Activated CD8-positive, alpha-beta memory T cell treated with anti-CD3 and anti-CD28 coated beads, Interleukin-2, amount 50 U/mL, for 1 hour (primary cell): ENCODE measurements at regions not wholly inside any gene's neighbourhood (a gene's known extent, or its start where the extent isn't known, plus 50 kb on each side); places are given as distances from the start of the nearest gene placed in this dataset.

ENCODE experiments used
- DNase-seq: peaks from one replicate; pipeline ENCODE4 v3.0.0-alpha.2; 2020; ENCODE audit errors: extremely low read depth

- no peak for DNase-seq
These were observed 80.2 kb downstream of the C6orf118 start for GRCh38 chr6:165229216-165229615.

DNA sequence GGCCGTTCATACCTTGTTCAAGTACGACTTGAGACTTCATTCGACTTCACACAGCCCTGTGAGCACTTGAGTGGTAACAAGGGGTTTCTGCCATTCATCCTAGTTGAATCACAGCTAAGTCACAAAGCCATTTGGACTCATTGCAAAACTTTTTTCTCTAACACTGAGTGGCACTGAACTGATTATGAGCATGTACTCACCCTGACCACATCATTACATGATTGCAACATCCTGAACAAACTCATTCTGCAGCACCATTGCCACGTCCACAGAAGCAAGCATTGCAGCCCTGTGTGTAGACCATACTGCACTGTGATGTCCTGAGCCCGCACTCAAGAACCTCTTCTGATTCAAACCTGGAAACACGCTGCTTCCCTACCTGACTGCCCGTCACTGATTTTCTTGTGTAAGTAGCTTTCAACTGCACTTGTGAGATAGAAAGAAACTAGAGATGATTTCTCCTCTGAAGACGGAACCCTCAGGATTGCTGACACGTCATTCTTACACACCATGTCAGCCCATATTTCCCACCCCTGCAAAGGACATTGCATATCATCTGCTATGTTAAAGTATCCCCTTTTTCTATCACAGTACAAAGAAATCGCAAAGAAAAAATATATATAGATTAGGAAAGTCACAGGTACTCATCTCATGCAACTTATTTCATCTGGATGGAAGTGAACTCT lies 81.6 kb downstream of the C6orf118 start:
- DNase-seq, result no peak

DNA sequence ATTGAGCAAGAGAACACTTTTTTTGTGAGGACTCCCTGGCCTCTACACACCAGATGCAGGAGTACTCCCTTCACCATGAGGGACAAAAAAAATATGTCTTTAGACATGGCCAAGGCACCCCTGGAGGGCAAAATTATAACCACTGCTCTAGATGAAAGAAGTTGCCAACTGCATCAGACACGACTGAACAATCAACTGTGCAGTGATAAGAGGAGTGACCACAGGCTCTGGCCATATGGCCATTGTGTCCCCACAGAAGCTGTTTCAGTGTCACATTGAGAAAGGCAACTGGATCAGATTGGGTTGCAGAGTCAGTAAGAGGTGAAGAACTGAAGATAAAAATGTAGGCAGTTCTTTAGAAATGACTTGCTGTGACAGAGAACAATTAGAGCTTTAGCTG lies 85.7 kb downstream of the C6orf118 start:
- DNase-seq, result no peak

GRCh38 chr6:165223101-165223500 lies 86.3 kb downstream of the C6orf118 start:
- DNase-seq, result no peak

- DNase-seq, result no peak
These were observed 86.9 kb downstream of the C6orf118 start for GRCh38 chr6:165222315-165223025.

- no peak for DNase-seq
These were observed 89.4 kb downstream of the C6orf118 start for GRCh38 chr6:165220045-165220444.

GRCh38 chr6:165219629-165220028 lies 89.8 kb downstream of the C6orf118 start:
- no peak for DNase-seq

DNA sequence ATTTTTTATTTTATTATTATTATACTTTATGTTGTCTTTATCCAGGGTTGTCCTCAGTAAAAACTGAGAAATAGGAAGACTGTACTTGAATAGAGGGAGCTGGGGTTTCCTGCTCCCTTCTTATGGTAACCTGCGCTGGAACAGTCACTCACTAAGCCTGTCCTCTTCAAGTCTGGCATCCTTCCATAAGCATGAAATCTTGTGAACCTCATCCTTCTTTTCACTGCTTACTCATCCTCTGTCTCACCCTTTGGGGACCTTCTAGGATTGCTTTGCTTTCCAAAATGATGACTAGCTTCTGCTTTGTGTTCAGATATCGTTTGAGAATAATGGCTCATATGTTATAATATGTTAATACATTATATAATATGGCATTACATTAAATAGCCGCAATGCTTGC lies 90.6 kb downstream of the C6orf118 start:
- DNase-seq, result no peak

- DNase-seq, result no peak
These were observed 102.6 kb downstream of the C6orf118 start for GRCh38 chr6:165206798-165207197.

DNA sequence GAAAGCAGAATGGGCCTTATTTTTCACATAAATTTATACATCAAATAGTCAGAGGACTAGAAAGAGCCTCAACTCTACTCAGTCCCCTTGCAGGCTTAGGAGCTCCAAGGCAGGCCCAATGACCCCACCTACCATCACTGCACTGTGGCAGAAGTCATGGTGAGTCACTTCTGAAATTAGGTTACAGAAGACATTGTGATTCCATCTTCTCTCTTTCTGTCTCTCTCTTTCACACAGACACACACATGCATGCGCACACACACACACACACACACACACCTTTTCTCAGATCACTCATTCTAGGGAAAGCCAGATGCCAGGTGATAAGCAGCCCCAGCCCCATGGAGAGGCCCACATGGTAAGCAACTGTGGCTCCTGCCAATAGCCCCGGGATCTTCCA lies 103.8 kb downstream of the C6orf118 start:
- DNase-seq, result no peak

DNA sequence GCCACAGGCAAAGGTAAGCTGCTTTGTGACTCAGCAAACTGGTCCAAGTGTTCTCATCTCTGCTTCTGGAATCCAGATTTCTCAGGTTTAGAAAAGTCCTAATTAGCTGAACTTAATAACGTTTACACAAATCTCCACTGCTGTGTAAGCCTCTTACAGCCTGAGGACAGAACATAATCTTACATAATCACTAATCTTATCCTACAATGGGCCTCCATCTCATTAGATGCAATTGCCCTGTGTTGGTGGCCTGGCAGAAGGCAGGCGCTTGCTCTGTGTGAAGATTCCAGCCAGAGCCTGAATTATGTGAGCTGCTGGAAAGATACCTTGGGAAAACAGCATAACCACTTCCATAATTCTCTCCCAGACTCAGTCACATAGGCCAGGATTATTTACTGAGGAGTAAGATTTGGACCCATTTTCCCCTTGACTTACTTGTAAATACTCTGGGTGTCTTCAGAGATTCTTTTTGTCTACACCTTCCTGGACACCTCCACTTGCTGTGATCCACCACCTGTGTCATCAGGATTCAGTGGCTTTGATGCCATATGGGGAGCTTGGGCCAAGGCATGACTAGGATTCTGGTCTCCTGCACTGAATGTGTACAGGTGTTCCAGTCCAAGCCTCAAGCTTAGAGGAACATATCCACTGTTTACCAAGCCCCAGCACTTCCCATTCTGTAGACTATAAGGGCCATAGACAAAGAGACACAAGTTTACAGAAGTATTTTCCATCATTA lies 104.4 kb downstream of the C6orf118 start:
- DNase-seq, result no peak

GRCh38 chr6:165200178-165200577 lies 109.2 kb downstream of the C6orf118 start:
- no peak for DNase-seq

DNA sequence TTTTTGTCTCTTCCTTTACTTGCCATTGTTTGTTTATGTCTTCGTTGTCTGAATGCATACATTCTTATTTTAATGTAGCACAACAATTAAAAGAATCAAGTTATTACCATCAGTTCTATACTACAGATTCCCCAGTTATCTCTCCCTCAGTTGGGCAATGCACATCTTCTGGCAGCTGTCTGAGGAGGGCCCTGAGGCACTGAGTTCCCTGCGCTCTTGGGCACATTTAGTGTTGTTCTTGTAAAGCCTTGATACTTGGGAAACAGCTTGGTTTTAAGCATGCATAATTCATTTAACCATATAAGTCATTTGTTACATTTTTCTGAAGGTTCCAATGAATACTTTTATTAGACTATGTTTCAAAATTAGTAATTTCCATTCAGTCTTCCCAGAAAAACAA lies 117.9 kb downstream of the C6orf118 start:
- no peak for DNase-seq

DNA sequence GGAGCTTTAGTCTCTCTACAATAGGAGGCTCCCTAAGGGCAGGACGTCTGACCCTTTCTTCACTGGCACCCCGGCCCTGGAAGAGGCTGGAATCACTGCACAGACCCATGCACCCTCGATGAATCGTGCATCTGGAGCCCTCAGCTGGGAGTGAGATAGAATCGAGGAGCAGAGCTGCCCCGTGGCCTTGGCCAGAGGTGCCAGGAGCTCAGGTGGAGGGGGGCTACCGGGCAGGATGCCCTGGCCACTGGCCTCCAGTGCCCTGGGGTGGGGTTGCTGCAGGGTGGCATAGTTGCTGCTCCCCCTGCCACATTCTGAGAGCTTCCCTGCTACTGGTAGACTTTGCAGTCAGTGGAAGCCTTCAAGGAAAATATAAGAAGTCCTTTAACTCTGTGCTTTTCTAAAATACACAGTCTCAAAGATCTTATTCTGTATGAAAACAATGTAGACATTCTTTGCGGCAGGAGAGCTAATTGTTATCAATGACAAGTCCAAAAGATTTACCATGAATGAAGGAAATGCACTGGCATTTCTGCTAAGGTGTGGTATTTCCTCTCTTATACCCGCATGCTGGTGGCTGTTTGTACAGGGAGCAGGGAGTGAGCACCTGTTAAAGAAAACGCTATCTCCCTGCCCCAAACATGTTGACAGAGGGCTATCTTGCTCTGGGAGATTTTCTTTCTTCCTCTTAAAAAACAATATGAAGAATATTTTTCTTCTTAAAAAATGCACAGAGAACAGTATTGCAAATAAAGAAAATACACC lies 122.8 kb downstream of the C6orf118 start:
- DNase-seq, result no peak

DNA sequence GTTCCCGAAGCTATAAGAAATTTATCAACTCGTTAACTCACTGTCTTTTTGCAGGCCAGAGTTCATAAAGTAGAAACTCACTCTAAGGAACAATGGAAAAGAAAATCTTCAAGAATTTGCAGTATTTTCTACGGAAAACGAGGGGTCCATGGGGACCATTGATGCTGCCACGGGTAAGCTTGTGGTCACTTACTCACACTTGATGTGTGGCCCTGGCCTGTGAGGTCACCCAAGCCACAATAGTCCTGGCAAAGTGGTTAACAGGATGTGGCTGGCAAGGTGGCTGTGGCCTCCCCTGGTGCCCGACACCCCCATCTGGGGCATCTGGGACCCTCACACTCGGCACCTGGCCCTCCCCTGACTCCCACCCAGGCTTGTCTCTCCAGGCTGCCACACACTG lies 123.4 kb downstream of the C6orf118 start:
- no peak for DNase-seq

DNA sequence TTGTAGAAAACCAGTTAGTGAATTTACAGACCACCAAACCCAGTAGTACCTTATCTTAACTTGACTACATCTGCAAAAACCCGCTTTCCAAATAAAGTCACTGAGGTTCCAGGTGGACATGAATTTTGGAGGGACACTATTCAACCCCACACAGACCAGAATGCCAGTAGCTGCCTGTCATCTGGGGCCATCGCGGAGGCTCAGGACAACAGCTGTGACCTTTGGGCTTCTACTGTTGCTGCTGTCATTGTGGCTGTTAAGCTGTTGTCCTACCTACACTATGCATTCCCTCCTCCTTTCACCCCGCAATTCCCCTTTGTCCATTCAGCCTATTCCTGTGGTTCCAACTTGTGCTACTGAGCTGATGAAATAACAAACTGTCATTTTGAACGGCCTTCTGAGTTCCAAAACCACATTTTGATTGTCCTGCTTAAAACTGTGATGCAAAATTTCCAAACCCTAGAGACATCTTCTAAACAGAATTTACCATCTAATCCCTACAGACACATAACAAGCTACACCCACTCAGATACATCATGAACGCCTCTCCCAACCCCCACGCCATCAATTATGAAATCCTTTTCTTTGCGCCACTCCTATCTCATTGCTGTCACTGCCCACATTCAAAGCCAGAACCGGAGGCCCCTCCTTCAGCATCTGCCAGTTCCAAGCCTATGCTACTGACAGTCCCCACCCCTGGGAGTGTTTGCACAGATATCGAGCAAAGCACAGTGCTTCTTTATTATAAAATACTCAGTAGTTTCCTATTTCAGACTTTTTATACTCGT lies 125.0 kb downstream of the C6orf118 start:
- no peak for DNase-seq

- DNase-seq, result no peak
These were observed 125.8 kb downstream of the C6orf118 start for GRCh38 chr6:165183496-165184140.

- no peak for DNase-seq
These were observed 126.3 kb downstream of the C6orf118 start for GRCh38 chr6:165183071-165183470.

DNA sequence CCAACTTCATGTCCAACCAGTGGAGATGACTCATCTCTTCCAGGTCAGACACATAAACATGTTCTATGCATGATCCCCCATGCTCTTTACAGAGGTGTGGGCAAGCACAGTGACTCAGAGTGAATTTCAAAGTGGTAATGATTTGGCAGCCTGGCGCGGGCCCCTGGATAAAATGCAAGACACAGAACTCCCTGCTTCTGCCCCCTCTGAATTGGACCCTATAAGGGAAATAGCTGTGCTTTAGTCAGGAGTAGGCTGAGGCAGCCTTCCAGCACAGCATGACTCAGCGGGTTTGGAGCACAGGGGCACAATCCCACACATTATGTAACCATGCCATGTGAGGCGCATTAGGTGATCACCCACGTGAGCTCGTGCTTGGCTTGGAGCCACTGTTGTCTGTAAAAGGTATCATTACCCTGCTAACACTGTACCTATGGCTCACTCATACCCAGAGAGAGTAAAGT lies 127.4 kb downstream of the C6orf118 start:
- no peak for DNase-seq

DNA sequence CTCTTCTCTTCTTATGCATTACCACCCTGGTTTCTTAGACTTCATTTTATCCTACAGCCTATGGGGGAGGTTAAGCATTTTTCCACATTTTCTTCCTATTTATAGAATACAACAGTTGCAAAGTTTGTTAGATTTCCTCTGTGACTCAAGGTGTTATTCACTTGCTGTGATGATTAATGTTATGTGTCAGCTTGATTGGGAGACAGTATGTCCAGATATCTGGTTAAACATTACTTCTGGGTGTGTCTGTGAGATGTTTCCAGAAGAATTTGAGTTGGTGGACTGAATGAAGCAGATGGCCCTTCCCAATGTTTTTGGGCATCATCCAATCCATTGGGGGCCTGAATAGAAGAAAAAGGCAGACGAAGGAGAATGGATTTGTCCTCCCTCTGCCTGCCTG lies 131.3 kb downstream of the C6orf118 start:
- no peak for DNase-seq

GRCh38 chr6:165173484-165173883 lies 135.9 kb downstream of the C6orf118 start:
- DNase-seq, result no peak
